Neural cell (in vitro differentiated cells): ENCODE measurements at regions not wholly inside any gene's neighbourhood (a gene's known extent, or its start where the extent isn't known, plus 50 kb on each side); places are given as distances from the start of the nearest gene placed in this dataset.

Source experiments
- H2AFZ ChIP-seq: fragments of 200-600, 300-800 bp; sonication (generic), shearing (Covaris generic); 2 replicates; pipeline ENCODE4 v1.6.0; 2014; ENCODE audit warnings: low read depth, mild to moderate bottlenecking, antibody characterized with exemption, low read length, moderate library complexity
- H3F3A ChIP-seq: fragments of 200-600 bp; shearing (Covaris generic); 2 replicates; pipeline ENCODE4 v1.6.1; 2016; ENCODE audit warnings: mild to moderate bottlenecking, moderate library complexity, mixed read lengths, antibody characterized with exemption, low read length; ENCODE audit not compliant: insufficient read depth, poor library complexity, severe bottlenecking
- H3K27ac ChIP-seq: fragments of 200-600, 300-800 bp; sonication (generic), shearing (Covaris generic); 2 replicates; pipeline ENCODE4 v1.5.1; 2014; ENCODE audit warnings: mild to moderate bottlenecking, low read length, moderate library complexity
- H3K27me3 ChIP-seq: fragments of 300-800, 200-600 bp; sonication (generic), shearing (Covaris generic); 2 replicates; pipeline ENCODE4 v1.6.0; 2014; ENCODE audit warnings: mild to moderate bottlenecking, low read depth, low read length, moderate library complexity; ENCODE audit not compliant: insufficient read depth
- H3K36me3 ChIP-seq: fragments of 300-800, 200-600 bp; sonication (generic), shearing (Covaris generic); 2 replicates; pipeline ENCODE4 v1.5.1; 2014; ENCODE audit warnings: mild to moderate bottlenecking, antibody characterized with exemption, low read length, moderate library complexity; ENCODE audit not compliant: insufficient read depth
- H3K4me2 ChIP-seq: fragments of 300-800, 200-600 bp; sonication (generic), shearing (Covaris generic); 2 replicates; pipeline ENCODE4 v1.6.0; 2014; ENCODE audit warnings: mild to moderate bottlenecking, low read length
- H3K4me3 ChIP-seq: fragments of 300-800, 200-600 bp; sonication (generic), shearing (Covaris generic); 2 replicates; pipeline ENCODE4 v1.5.1; 2014; ENCODE audit warnings: mild to moderate bottlenecking, low read length, moderate library complexity
- H3K79me2 ChIP-seq: fragments of 200-600 bp; shearing (Covaris generic); replicated peaks from 2 replicates; pipeline ENCODE4 v1.6.0; 2014; ENCODE audit warnings: mild to moderate bottlenecking, low read length, moderate library complexity; ENCODE audit not compliant: insufficient read depth
- H3K9ac ChIP-seq: fragments of 300-800, 200-600 bp; sonication (generic), shearing (Covaris generic); 2 replicates; pipeline ENCODE4 v1.6.1; 2016; ENCODE audit warnings: mild to moderate bottlenecking, low read length, mixed read lengths
- H3K9me2 ChIP-seq: fragments of 200-600 bp; shearing (Covaris generic); 2 replicates; pipeline ENCODE4 v1.6.1; 2016; ENCODE audit warnings: mild to moderate bottlenecking, low read length, mixed read lengths; ENCODE audit not compliant: insufficient read depth
- H3K9me3 ChIP-seq: fragments of 200-600, 300-800 bp; sonication (generic), shearing (Covaris generic); 2 replicates; pipeline ENCODE4 v1.6.1; 2016; ENCODE audit warnings: mild to moderate bottlenecking, mixed run types, low read length, moderate library complexity, mixed read lengths
- H4K20me1 ChIP-seq: fragments of 200-600 bp; shearing (Covaris generic); 2 replicates; pipeline ENCODE4 v1.6.1; 2016; ENCODE audit warnings: mild to moderate bottlenecking, mixed run types; ENCODE audit not compliant: insufficient read depth
- CTCF ChIP-seq: fragments of 450-650 bp; IDR thresholded peaks from 2 replicates; pipeline ENCODE4 v1.5.1; 2014; ENCODE audit warnings: antibody characterized with exemption, mild to moderate bottlenecking, moderate library complexity; ENCODE audit not compliant: poor library complexity, severe bottlenecking
- EP300 ChIP-seq: fragments of 450-650 bp; conservative IDR thresholded peaks from 2 replicates; pipeline ENCODE4 v1.6.1; 2014; ENCODE audit warnings: antibody characterized with exemption, mild to moderate bottlenecking, moderate library complexity; ENCODE audit not compliant: poor library complexity, severe bottlenecking
- EZH2 ChIP-seq: fragments of 200-600, 300-800 bp; shearing (Covaris generic), sonication (generic); IDR thresholded peaks from 2 replicates; pipeline ENCODE4 v1.6.1; 2014; ENCODE audit warnings: antibody characterized with exemption, low read length, borderline replicate concordance, mild to moderate bottlenecking; ENCODE audit not compliant: insufficient read depth, poor library complexity, severe bottlenecking
- MXI1 ChIP-seq: fragments of 450-650 bp; conservative IDR thresholded peaks from 2 replicates; pipeline ENCODE4 v1.6.1; 2014; ENCODE audit warnings: antibody characterized with exemption, mild to moderate bottlenecking; ENCODE audit not compliant: poor library complexity, severe bottlenecking
- POLR2AphosphoS5 ChIP-seq: IDR thresholded peaks from 2 replicates; pipeline ENCODE4 v1.6.1; 2012
- RAD21 ChIP-seq: fragments of 450-650 bp; conservative IDR thresholded peaks from 2 replicates; pipeline ENCODE4 v1.6.1; 2014; ENCODE audit warnings: antibody characterized with exemption, mild to moderate bottlenecking, moderate library complexity
- SMC3 ChIP-seq: fragments of 450-650 bp; conservative IDR thresholded peaks from 2 replicates; pipeline ENCODE4 v1.6.1; 2014; ENCODE audit warnings: antibody characterized with exemption, mild to moderate bottlenecking, moderate library complexity; ENCODE audit not compliant: poor library complexity
- TAF1 ChIP-seq: IDR thresholded peaks from 2 replicates; pipeline ENCODE4 v1.6.1; 2012; ENCODE audit warnings: low read depth
- TF ChIP-seq, protein P1 (sequence below): IDR thresholded peaks from 2 replicates; pipeline ENCODE4 v1.6.1; 2012; ENCODE audit warnings: borderline replicate concordance

- Histone ChIP-seq H3K79me2 (no peaks in the 10 kb centered on the region), H3K9ac (no peak overlapping the region), H3K36me3 (no peaks in the 10 kb centered on the region), H4K20me1 (no peaks in the 10 kb centered on the region), H3F3A (no peaks in the 10 kb centered on the region), H3K9me3 (no peaks in the 10 kb centered on the region), H3K4me2 (no peak overlapping the region), H3K9me2 (no peaks in the 10 kb centered on the region), H3K27me3 (no peaks in the 10 kb centered on the region), H2AFZ (no peak overlapping the region), H3K27ac (no peak overlapping the region), H3K4me3 (no peak overlapping the region)
- TF ChIP-seq, protein P1, sequence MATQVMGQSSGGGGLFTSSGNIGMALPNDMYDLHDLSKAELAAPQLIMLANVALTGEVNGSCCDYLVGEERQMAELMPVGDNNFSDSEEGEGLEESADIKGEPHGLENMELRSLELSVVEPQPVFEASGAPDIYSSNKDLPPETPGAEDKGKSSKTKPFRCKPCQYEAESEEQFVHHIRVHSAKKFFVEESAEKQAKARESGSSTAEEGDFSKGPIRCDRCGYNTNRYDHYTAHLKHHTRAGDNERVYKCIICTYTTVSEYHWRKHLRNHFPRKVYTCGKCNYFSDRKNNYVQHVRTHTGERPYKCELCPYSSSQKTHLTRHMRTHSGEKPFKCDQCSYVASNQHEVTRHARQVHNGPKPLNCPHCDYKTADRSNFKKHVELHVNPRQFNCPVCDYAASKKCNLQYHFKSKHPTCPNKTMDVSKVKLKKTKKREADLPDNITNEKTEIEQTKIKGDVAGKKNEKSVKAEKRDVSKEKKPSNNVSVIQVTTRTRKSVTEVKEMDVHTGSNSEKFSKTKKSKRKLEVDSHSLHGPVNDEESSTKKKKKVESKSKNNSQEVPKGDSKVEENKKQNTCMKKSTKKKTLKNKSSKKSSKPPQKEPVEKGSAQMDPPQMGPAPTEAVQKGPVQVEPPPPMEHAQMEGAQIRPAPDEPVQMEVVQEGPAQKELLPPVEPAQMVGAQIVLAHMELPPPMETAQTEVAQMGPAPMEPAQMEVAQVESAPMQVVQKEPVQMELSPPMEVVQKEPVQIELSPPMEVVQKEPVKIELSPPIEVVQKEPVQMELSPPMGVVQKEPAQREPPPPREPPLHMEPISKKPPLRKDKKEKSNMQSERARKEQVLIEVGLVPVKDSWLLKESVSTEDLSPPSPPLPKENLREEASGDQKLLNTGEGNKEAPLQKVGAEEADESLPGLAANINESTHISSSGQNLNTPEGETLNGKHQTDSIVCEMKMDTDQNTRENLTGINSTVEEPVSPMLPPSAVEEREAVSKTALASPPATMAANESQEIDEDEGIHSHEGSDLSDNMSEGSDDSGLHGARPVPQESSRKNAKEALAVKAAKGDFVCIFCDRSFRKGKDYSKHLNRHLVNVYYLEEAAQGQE = no peak
- no peak for TF ChIP-seq EP300
- TF ChIP-seq RAD21 = no peak
- TF ChIP-seq CTCF = no peak
- no peak for TF ChIP-seq MXI1
- TF ChIP-seq TAF1 = no peak
- TF ChIP-seq SMC3 = no peak
- no peak for TF ChIP-seq EZH2
- TF ChIP-seq POLR2AphosphoS5 = no peak
Observed at GRCh38 chr20:40899344-40899743, 129.3 kb upstream of the TOP1 start.

DNA sequence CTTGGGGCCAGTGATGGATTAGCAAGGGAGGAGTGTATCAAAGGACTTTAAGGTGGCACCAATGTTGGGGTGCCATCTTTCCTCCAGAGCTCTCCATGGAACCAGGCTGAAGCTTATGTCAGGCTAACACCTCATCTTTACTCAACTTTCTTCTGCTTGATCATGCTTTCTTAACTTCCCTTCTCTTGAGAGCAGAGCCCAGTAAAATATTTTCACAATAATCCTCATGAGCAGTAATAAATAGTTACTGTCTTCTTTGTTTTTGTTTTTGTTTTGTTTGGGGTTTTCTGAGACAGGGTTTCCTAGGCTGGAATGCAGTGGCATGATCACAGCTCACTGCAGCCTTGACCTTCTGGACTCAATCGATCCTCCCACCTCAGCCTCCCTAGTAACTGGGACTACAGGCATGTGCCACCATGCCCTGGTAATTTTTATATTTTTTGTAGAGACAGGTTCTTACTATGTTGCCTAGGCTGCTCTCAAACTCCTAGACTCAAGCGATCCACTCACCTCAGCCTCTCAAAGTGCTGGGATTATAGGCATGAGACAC lies 127.9 kb upstream of the TOP1 start:
- no peak overlapping the region for H3K9ac ChIP-seq
- no peaks in the 10 kb centered on the region for H3K9me2 ChIP-seq
- TF ChIP-seq RAD21 = no peak
- no peak for TF ChIP-seq TAF1
- TF ChIP-seq EZH2 = no peak
- no peak for TF ChIP-seq MXI1
- no peak for TF ChIP-seq EP300
- no peak for TF ChIP-seq POLR2AphosphoS5
- TF ChIP-seq SMC3 = no peak
- no peak for TF ChIP-seq CTCF
- TF ChIP-seq, protein P1 = no peak
- no peaks in the 10 kb centered on the region for H3F3A ChIP-seq
- H4K20me1 ChIP-seq = no peaks in the 10 kb centered on the region
- no peak overlapping the region for H3K4me2 ChIP-seq
- H3K27ac ChIP-seq = no peak overlapping the region
- H3K36me3 ChIP-seq = no peaks in the 10 kb centered on the region
- H3K4me3 ChIP-seq = no peak overlapping the region
- no peak overlapping the region for H2AFZ ChIP-seq
- no peaks in the 10 kb centered on the region for H3K79me2 ChIP-seq
- H3K27me3 ChIP-seq = no peaks in the 10 kb centered on the region
- no peaks in the 10 kb centered on the region for H3K9me3 ChIP-seq
